ENCODE measurements at regions not wholly inside any gene's neighbourhood (a gene's known extent, or its start where the extent isn't known, plus 50 kb on each side); places are given as distances from the start of the nearest gene placed in this dataset.

DNA sequence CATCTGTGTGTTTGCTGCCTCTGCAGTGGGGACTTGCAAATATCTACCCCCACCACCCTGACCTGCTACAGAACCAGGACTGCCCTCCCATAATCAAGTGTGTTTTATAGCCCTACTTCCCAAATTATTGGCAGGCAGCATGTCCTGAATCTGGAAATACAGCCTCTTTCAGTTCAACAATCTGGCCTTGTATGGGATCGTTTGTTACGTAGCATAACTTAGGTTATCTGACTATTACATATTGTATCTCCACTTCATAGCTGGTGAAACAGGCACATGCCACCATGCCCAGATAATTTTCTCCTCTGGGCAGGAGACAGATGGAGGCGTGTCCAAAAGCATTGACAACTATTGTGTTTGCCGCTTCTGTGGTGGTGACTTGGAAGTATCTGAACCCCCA, 66.7 kb upstream of the ADGRL1 start:
- TF ChIP-seq CTCF (IDR thresholded peaks at IDR 0.05) (no peak), POLR2A (IDR thresholded peaks at IDR 0.05) (no peak)
